DMS 273 (cell line): ENCODE measurements at regions not wholly inside any gene's neighbourhood (a gene's known extent, or its start where the extent isn't known, plus 50 kb on each side); places are given as distances from the start of the nearest gene placed in this dataset.

ENCODE experiments used
- DNase-seq: peaks from one replicate; lab custom pipeline; 2025; ENCODE audit not compliant: unreplicated experiment; lab: John Stamatoyannopoulos, UW

DNA sequence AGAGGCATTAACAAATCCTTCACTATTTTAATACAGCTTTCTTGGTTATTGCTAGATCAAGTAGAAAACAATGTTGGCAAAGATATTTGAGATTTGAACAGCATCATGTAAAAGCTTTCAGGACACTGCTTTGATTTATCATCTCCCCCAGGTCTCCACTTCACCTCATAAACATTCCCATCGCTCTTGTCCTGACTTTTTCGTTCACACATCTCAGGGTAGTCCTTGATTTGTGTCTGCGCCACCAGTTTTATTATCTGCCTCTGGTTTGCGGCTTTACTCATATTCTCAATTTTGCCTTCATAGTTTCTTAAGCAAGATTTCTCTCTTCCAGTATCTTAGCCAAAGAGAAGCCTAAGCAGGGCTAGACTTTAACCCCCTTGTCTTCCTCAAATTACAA, 63.5 kb upstream of the ROR1 start:
- no peak for DNase-seq

DNA sequence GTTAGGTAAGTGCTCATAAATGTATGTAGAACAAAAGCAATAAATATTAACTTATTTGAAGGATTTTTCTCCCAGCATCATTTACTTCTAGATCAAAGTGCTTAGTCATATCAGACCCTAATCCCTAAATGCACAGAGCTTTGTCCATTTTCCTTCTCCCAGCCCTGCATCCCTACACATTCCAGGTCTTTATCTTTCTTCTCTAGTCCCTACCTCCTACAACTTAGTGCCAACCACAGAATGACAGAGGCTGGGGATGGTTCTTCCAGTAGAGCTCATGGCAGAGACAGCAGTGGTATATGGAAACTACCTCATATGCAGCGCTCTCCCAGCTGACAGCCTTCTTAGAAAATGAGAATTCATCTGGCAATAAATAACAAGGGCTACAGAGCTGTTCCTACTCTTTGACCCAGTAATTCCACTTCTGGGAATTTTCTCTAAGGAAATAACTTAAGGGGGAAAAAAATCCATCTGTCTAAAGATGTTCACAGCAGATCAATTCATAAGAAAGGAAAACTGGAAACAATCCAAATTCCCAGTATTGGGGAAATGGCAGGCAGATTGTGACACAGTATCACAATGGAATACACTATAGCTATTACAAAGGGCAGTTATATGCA, 62.9 kb upstream of the ROR1 start:
- DNase-seq = no peak

DNA sequence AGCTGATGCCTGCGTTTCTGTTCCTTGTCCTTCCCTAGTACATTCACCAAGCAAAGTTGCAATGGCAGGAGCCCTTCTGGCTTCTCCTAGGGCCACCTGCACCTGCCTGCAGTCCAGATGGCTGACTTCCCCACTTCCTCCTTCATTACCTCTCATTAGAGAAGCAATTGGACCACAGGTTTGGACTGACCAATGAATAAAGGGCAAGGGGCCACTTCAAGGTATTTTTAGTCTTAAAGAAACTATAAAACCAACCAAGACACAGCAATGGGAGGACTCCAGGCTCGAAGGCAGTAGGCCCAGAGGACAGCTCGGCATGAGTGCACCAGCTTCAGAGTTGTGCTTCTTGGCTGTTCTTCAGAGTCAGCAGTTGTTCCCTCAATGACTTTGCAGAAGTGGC, 60.8 kb upstream of the ROR1 start:
- peak; percentile 18 for DNase-seq

DNA sequence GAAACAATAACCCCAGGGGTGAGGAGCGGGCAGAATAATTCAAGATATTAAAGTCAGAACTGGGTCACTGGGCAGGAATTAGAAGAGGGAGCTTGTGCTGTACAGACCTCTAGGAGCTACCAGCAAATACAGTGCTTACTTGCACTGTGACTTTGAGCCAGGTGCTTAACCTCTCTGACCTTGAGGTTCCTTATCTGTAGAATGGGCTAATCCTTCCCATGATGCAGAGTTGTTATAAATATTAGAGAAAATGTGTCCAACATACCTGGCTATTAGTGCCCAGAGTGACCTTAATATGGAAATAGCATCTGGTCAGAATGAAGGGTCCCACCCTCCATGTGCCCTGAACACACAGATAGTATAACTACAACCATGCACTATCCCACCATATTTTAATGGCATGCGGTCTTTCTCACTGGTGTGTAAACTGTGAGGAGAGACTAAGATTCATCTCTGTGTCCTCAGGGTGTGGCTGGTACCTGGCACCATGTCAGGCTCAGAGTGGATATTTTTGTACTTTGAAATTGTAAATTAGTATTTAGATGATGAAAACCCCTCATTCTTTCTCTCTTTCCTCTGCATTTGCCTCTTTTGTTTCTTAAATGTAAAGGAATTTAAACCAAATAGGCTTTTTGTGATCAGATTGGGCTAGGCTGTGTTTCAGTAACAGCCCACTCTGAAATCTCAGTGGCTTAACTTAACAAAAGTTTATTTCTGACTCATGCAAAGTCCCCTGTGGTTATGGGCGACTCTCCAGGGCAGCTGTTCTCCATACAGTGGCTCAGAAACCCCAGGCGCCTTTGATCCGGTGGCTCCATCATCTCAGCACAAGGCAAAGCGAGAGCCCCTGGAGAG, 60.0 kb upstream of the ROR1 start:
- DNase-seq = peak; percentile 69

DNA sequence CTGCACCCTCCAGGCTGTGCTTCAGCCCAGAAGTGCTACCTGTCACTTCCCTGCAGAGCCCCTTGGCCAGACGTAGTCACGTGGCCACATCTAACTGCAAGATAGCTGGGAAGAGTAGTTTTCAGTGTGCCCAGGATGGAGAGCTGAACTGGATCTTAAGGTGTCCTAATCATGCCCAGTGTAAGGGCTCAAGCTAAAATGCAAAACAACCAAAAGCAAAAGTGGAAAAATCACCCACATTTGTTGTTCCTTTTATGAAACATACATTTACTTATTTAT, 59.4 kb upstream of the ROR1 start:
- no peak for DNase-seq

DNA sequence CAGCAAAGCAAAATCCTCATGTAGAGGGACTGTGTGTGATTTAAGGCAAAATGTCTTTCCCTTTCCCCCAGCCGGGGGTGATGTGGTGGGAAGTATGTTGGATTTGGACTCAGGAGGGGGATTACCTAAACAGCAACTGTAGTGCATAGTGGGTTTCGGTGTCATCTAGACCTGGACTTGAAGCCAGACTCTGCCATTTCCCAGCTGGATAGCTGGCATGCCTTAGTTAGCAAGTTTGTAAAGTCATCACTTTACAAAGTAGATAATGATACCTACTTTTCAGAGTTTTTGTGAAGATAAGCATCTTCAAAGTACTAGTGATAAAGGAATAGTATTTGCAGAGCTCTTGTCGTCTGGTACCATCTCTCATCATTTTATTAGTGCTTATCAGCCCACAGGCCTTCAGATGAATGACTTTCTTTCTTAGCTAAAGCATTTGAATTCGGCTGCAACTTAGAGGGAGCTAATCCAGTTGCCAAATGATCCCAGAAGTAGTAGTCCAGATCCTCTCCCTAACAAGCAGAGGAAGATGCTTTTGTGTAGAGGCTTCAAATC, 56.2 kb upstream of the ROR1 start:
- DNase-seq = no peak

DNA sequence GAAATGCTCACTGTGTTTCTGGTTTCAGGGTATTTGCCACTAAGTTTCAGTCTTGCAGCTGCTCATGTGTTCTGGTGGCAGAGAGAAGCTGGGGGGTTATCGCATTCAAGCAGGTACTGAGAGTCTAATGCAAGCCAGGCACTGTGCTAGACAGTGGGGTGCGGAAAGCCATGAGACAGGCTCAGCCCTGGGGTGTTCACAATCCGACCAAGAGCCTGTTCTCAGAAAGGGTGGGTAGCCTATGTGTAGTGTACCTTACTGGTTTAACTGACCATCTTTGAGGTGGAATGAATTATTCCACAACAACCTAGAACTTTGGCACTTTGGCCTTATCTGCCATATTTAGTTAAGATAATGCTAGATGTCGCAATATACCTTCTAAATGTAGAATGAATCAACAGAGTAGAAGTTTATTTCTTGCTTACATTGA, 55.3 kb upstream of the ROR1 start:
- no peak for DNase-seq

DNA sequence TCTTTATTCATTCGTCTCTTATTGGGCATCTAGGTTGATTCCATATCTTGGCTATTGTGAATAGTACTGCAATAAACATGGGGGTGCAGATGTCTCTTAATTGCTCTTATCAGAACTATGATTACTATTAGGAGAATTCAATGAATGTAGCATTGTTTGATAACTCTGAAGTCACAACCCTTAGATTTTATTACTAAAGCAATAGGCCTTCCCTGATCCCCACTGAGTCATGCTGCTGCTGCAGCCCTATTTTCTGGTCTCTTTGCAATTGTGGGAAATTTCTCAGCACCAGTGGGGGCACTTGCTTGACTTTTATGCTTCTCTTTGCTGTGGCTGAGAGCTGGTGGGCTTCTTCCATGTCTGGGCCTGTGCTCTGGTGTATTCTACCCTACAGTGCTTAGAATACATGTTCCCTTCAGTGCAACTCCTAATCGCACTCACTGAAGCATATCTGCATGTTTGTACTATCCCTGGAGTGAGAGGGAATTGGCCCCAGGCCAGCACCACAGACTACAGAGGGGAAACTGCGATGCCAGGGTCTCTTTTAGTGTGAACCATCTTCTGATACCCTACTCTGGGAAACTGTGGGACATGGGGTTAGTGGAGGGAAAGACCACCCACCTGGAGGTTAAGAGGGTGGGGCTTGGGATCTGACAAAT, 52.2 kb upstream of the ROR1 start:
- peak; percentile 19 for DNase-seq

DNA sequence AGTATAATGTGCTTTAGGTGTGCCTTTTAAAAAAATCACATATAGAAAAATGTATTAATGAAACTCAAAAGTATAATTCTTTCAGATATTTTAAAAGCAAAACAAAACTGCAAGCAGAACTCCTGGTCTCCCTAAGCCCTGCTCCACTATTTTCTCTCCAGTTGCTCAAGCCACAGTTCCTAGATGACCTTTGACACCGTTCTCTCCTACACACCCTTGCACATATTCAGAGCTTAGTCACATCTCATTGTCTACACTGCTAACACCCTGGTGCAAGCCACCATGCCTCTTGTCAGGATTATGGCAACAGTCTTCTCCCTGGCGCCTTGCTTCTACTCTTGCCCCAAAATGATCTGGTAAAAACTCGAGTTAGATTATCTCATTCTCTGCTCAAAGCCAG, 50.2 kb upstream of the ROR1 start:
- DNase-seq = no peak
